ENCODE measurements at regions not wholly inside any gene's neighbourhood (a gene's known extent, or its start where the extent isn't known, plus 50 kb on each side); places are given as distances from the start of the nearest gene placed in this dataset.

- TF ChIP-seq CTCF (conservative IDR thresholded peaks at IDR 0.05; ENCODE audit: low read length): no peak
- TF ChIP-seq EZH2phosphoT487 (IDR thresholded peaks at IDR 0.05; ENCODE audit: borderline replicate concordance, low read depth, low read length): no peak
Measured at GRCh38 chr18:78151948-78152725, 827.5 kb upstream of the SALL3 start.
